Hepatocyte (in vitro differentiated cells): ENCODE measurements at regions not wholly inside any gene's neighbourhood (a gene's known extent, or its start where the extent isn't known, plus 50 kb on each side); places are given as distances from the start of the nearest gene placed in this dataset.

Experiments
- CTCF ChIP-seq: fragments of 200-600 bp; sonication (generic); IDR thresholded peaks from 2 replicates; pipeline ENCODE4 v1.5.1; 2016; ENCODE audit warnings: antibody characterized with exemption, mild to moderate bottlenecking; ENCODE audit not compliant: poor library complexity
- EZH2 ChIP-seq: fragments of 200-600 bp; sonication (generic); IDR thresholded peaks from 2 replicates; pipeline ENCODE4 v1.6.1; 2016; ENCODE audit warnings: antibody characterized with exemption, mild to moderate bottlenecking, borderline replicate concordance
- EZH2phosphoT487 ChIP-seq: fragments of 200-600 bp; sonication (generic); IDR thresholded peaks from one replicate; pipeline ENCODE4 v1.6.1; 2018; ENCODE audit warnings: antibody characterized with exemption, mild to moderate bottlenecking, low read depth, moderate library complexity; ENCODE audit not compliant: unreplicated experiment, severe bottlenecking

DNA sequence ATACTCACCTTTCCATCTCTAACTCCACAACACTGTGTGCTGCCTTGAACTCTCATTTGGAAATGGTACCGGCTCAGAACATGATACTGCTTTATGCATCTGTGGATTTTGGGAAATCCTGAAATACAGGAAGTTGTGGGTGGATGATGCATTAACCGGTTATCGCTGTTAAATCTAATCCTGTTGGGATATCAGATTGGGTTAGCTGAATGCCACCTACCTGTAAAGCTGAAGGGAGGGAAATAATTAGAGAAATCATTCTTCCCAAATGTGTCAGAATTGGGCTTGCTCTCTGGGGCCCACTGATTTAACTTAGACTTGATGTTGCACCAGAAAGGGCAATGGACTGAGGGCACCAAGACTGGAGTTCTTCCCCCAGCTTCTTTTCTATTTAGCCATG is 54.0 kb downstream of the CH25H start:
- TF ChIP-seq EZH2 (no peak), CTCF (no peak), EZH2phosphoT487 (no peak)
